Neutrophil (primary cell): ENCODE measurements at regions not wholly inside any gene's neighbourhood (a gene's known extent, or its start where the extent isn't known, plus 50 kb on each side); places are given as distances from the start of the nearest gene placed in this dataset.

Source experiments
- H3K27ac ChIP-seq: fragments of 200-600 bp; sonication (generic); 2 replicates; pipeline ENCODE4 v1.5.1; 2016; ENCODE audit warnings: mild to moderate bottlenecking, moderate library complexity
- H3K27me3 ChIP-seq: fragments of 200-600 bp; sonication (generic); 2 replicates; pipeline ENCODE4 v1.6.0; 2016; ENCODE audit warnings: mild to moderate bottlenecking
- H3K36me3 ChIP-seq: fragments of 200-600 bp; sonication (generic); 2 replicates; pipeline ENCODE4 v1.5.1; 2017
- H3K4me1 ChIP-seq, 2 experiments: fragments of 200-600 bp in 1 of 2; sonication (generic) in 1 of 2; 1 replicate in 1 of 2; 2 replicates in 1 of 2; pipeline versions ENCODE4 v1.5.1 to v1.6.1; 2013 to 2016; ENCODE audit warnings: low read depth in 1 of 2, low read length in 1 of 2, mild to moderate bottlenecking in 1 of 2, moderate library complexity in 1 of 2; ENCODE audit not compliant: control insufficient read depth in 1 of 2, insufficient read depth in 1 of 2
- H3K4me3 ChIP-seq, 2 experiments: fragments of 200-600 bp in 1 of 2; sonication (generic) in 1 of 2; 1 replicate in 1 of 2; 2 replicates in 1 of 2; pipeline ENCODE4 v1.5.1; 2013 to 2016; ENCODE audit warnings: low read depth in 1 of 2, low read length in 1 of 2, mild to moderate bottlenecking in 1 of 2, moderate library complexity in 1 of 2
- H3K9me3 ChIP-seq: fragments of 200-600 bp; sonication (generic); 2 replicates; pipeline ENCODE4 v1.5.1; 2016
- TF ChIP-seq, protein P1 (sequence below): fragments of 200-600 bp; sonication (generic); IDR thresholded peaks from 2 replicates; pipeline ENCODE4 v1.5.1; 2016; ENCODE audit warnings: antibody characterized with exemption

DNA sequence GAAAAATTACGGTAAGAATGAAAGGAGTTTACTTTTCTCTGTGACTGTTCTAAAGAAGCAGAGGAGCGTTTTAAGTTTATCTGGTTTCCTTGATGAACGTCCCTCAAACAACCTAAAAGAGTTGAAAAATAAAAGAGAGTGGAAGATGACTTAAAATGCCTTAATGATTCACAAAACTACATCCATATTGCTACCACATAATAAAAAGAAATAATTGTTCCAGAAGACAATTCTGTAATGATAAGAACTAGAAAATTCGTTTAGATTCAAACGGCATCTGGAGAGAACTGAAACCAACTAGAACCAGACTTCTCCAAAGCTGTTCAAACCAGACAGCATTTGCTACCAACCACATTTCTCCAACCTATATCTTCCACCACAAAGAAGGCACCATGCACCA lies 68.1 kb downstream of the TEKT4 start:
- no peak overlapping the region for H3K27ac ChIP-seq
- H3K9me3 ChIP-seq: no peaks in the 10 kb centered on the region
- TF ChIP-seq, protein P1, sequence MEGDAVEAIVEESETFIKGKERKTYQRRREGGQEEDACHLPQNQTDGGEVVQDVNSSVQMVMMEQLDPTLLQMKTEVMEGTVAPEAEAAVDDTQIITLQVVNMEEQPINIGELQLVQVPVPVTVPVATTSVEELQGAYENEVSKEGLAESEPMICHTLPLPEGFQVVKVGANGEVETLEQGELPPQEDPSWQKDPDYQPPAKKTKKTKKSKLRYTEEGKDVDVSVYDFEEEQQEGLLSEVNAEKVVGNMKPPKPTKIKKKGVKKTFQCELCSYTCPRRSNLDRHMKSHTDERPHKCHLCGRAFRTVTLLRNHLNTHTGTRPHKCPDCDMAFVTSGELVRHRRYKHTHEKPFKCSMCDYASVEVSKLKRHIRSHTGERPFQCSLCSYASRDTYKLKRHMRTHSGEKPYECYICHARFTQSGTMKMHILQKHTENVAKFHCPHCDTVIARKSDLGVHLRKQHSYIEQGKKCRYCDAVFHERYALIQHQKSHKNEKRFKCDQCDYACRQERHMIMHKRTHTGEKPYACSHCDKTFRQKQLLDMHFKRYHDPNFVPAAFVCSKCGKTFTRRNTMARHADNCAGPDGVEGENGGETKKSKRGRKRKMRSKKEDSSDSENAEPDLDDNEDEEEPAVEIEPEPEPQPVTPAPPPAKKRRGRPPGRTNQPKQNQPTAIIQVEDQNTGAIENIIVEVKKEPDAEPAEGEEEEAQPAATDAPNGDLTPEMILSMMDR: no peak
- no peaks in the 10 kb centered on the region for H3K4me1 ChIP-seq
- H3K36me3 ChIP-seq: no peaks in the 10 kb centered on the region
- no peak overlapping the region for H3K4me3 ChIP-seq
- peaks cover 4% of the 10 kb centered on the region for H3K27me3 ChIP-seq

DNA sequence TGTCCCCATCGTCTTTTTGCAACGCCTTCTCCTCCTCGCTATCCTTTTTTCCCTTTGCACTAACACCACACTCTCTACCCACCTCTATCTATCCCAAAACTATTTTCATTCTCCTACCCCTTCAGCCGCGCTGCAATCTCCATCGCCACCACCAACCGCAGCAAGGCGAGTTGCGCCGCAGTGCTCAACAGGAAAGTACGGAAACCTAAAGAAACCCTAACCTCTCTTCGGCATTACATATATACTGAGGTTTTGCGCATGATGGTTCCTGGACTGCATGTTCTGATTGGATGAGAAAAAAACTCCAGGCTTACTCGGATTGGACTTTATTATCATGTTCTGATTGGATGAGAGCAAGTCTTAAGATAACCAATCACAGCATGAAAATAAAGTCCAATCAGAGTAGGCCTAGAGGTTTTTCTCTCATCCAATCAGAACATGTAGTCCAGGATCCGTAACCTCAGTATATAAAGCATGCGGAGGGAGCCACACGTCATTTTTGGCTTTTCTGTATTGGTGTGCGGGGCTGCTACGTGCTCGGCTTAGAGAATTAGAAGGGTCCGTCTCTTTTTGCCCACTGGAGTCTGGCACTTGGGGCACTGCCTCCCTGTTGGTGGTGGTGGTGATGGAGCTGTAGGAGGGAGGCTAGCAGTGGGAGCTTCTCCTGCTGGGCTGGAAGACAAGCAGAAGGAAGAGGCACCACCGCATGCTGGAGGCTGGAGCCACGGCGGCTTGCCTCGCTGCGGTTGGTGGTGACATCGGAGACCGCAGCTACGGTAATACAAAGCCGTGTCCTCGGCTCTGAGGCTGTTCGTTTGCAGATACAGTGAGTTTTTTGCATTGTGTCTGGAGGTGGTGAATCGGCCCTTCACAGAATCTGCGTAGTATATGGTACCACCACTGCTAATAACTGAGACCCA lies 76.1 kb downstream of the TEKT4 start:
- Histone ChIP-seq H3K4me1 (no peaks in the 10 kb centered on the region), H3K27ac (no peak overlapping the region), H3K4me3 (no peak overlapping the region), H3K9me3 (no peaks in the 10 kb centered on the region), H3K27me3 (no peaks in the 10 kb centered on the region), H3K36me3 (no peaks in the 10 kb centered on the region)
- TF ChIP-seq, protein P1: no peak

DNA sequence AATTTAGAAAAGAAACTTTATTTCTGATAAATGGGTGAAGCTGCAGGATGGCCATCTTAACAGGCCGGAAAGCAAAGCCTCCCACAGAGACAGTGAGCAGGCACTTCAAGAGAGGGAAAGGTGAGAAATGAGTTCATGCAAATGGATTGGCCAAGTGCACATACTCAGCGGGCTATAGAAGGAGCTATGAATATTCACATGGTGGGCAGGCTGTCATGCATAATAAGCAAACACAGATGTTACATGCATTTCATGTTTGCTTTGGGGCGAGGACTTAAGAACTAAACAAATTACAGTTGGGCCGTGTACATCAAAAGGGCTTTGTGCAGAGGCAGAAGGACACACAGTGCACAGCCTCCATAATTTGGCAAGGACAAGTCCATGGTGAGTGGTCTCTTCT lies 69.8 kb upstream of the MAL start:
- no peaks in the 10 kb centered on the region for H3K4me1 ChIP-seq
- peaks cover 10% of the 10 kb centered on the region for H3K27me3 ChIP-seq
- no peaks in the 10 kb centered on the region for H3K9me3 ChIP-seq
- TF ChIP-seq, protein P1: no peak
- H3K27ac ChIP-seq: no peak overlapping the region
- no peak overlapping the region for H3K4me3 ChIP-seq
- no peaks in the 10 kb centered on the region for H3K36me3 ChIP-seq

DNA sequence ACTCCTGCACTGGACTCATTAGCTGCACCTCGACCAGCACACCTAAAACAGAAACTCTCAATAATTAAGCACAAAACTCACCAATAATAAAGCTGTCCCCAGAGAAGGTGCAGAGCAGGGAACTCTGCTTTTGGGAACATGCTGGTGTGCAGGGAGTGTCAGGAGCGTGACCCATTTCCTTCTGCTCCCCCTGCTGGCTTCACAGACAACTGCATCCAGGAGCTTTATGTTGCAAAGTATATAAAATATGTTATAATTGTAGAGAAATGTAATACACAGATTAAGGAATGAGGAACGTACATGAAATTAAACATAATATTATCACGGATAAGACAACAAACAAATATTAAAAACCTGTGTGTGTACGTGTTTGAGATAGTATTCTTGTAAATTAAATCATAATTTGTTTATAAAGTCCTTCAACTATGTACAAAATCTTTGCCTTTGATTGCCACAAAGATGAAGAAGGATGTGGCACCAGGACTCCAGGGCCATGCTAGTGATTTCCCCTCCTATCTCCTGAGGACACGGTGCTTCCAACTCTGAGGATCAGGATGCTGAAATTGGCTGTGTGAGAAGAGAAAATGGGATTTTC lies 68.6 kb upstream of the MAL start:
- Histone ChIP-seq H3K27ac (no peak overlapping the region), H3K36me3 (no peaks in the 10 kb centered on the region), H3K27me3 (peaks cover 17% of the 10 kb centered on the region), H3K4me1 (no peaks in the 10 kb centered on the region), H3K4me3 (no peak overlapping the region), H3K9me3 (no peaks in the 10 kb centered on the region)
- TF ChIP-seq, protein P1: no peak

DNA sequence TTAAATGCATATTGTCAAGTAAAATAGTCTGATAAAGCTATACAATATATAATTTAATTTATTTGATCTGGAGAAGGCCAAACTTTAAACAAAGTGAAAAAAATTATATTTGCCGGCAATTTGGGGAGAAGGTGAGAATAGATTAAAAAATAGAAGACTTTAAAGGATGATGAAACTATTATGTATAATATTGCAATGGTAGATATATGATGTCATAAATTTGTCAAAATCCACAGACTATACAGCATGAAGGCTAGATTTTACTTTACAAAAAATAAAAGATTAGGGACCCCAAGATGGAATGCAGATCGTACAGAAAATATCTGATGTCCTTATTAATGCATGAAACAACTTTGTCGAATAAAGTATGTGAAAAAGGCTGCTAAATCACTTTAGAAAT lies 67.3 kb upstream of the MAL start:
- TF ChIP-seq, protein P1: no peak
- no peaks in the 10 kb centered on the region for H3K9me3 ChIP-seq
- no peaks in the 10 kb centered on the region for H3K36me3 ChIP-seq
- no peak overlapping the region for H3K27ac ChIP-seq
- H3K4me3 ChIP-seq: no peak overlapping the region
- H3K27me3 ChIP-seq: peaks cover 19% of the 10 kb centered on the region
- H3K4me1 ChIP-seq: no peaks in the 10 kb centered on the region
